H9 (cell line): ENCODE measurements at regions not wholly inside any gene's neighbourhood (a gene's known extent, or its start where the extent isn't known, plus 50 kb on each side); places are given as distances from the start of the nearest gene placed in this dataset.

Experiments
- DNase-seq: peaks from one replicate; pipeline ENCODE4 v3.0.0-alpha.2; 2017
- H2AFZ ChIP-seq: one replicate; pipeline ENCODE4 v1.6.1; 2013; ENCODE audit warnings: mild to moderate bottlenecking, low read length, control low read depth, moderate library complexity
- H2AK5ac ChIP-seq: 2 replicates; pipeline ENCODE4 v1.6.1; 2013; ENCODE audit warnings: low read length, control low read depth, mixed read lengths; ENCODE audit not compliant: insufficient read length
- H2BK120ac ChIP-seq: one replicate; pipeline ENCODE4 v1.6.1; 2013; ENCODE audit warnings: low read depth, mild to moderate bottlenecking, low read length, control low read depth, inconsistent platforms; ENCODE audit not compliant: poor library complexity, severe bottlenecking
- H2BK12ac ChIP-seq: 2 replicates; pipeline ENCODE4 v1.6.1; 2013; ENCODE audit warnings: low read length, control low read depth, mixed read lengths, low read depth; ENCODE audit not compliant: insufficient read length
- H2BK15ac ChIP-seq: 2 replicates; pipeline ENCODE4 v1.6.1; 2013; ENCODE audit warnings: low read depth, low read length, control low read depth
- H2BK20ac ChIP-seq: one replicate; pipeline ENCODE4 v1.6.1; 2013; ENCODE audit warnings: low read depth, mild to moderate bottlenecking, low read length, control low read depth, inconsistent platforms; ENCODE audit not compliant: poor library complexity, severe bottlenecking
- H2BK5ac ChIP-seq: 2 replicates; pipeline ENCODE4 v1.6.1; 2013; ENCODE audit warnings: low read length, control low read depth, mixed read lengths; ENCODE audit not compliant: insufficient read length
- H3K14ac ChIP-seq: 2 replicates; pipeline ENCODE4 v1.6.1; 2013; ENCODE audit warnings: low read length, control low read depth; ENCODE audit not compliant: insufficient read depth
- H3K18ac ChIP-seq: 2 replicates; pipeline ENCODE4 v1.6.1; 2013; ENCODE audit warnings: low read depth, mild to moderate bottlenecking, mixed read lengths, low read length, control low read depth; ENCODE audit not compliant: insufficient read length
- H3K23ac ChIP-seq: 2 replicates; pipeline ENCODE4 v1.6.1; 2013; ENCODE audit warnings: low read length, control low read depth, mixed read lengths, low read depth; ENCODE audit not compliant: insufficient read length
- H3K23me2 ChIP-seq: 2 replicates; pipeline ENCODE4 v1.6.1; 2013; ENCODE audit warnings: low read depth, mild to moderate bottlenecking, mixed read lengths, low read length, control low read depth; ENCODE audit not compliant: insufficient read length, poor library complexity, severe bottlenecking
- H3K27ac ChIP-seq: 2 replicates; pipeline ENCODE4 v1.5.1; 2013; ENCODE audit warnings: low read length, control low read depth, mixed read lengths, low read depth; ENCODE audit not compliant: insufficient read length
- H3K27me3 ChIP-seq: 2 replicates; pipeline ENCODE4 v1.6.1; 2013; ENCODE audit warnings: low read length, control low read depth, inconsistent platforms; ENCODE audit not compliant: insufficient read depth
- H3K4ac ChIP-seq: 2 replicates; pipeline ENCODE4 v1.6.1; 2013; ENCODE audit warnings: low read depth, mild to moderate bottlenecking, control low read depth, inconsistent platforms, low read length, moderate library complexity
- H3K4me1 ChIP-seq: 2 replicates; pipeline ENCODE4 v1.6.1; 2013; ENCODE audit warnings: low read length, control low read depth, inconsistent platforms; ENCODE audit not compliant: insufficient read depth
- H3K4me2 ChIP-seq: 2 replicates; pipeline ENCODE4 v1.6.1; 2013; ENCODE audit warnings: low read length, control low read depth, mixed read lengths; ENCODE audit not compliant: insufficient read length, insufficient read depth
- H3K56ac ChIP-seq: 2 replicates; pipeline ENCODE4 v1.6.1; 2013; ENCODE audit warnings: low read depth, mild to moderate bottlenecking, mixed read lengths, low read length, control low read depth; ENCODE audit not compliant: insufficient read length
- H3K79me1 ChIP-seq: 2 replicates; pipeline ENCODE4 v1.6.1; 2013; ENCODE audit warnings: low read depth, mild to moderate bottlenecking, moderate library complexity, low read length, control low read depth, inconsistent platforms; ENCODE audit not compliant: insufficient read depth, poor library complexity, severe bottlenecking
- H3K79me2 ChIP-seq: 2 replicates; pipeline ENCODE4 v1.6.1; 2013; ENCODE audit warnings: low read length, control low read depth, inconsistent platforms; ENCODE audit not compliant: insufficient read depth
- H3K9ac ChIP-seq: 2 replicates; pipeline ENCODE4 v1.6.1; 2013; ENCODE audit warnings: low read length, control low read depth, mixed read lengths; ENCODE audit not compliant: insufficient read length; ENCODE audit errors: extremely low read depth
- H3K9me3 ChIP-seq: one replicate; pipeline ENCODE4 v1.6.1; 2013; ENCODE audit warnings: low read depth, low read length, inconsistent platforms; ENCODE audit not compliant: control insufficient read depth
- H3T11ph ChIP-seq: one replicate; pipeline ENCODE4 v1.6.1; 2013; ENCODE audit warnings: mild to moderate bottlenecking, low read length, control low read depth, inconsistent platforms
- H4K20me1 ChIP-seq: one replicate; pipeline ENCODE4 v1.6.1; 2013; ENCODE audit not compliant: control insufficient read depth, insufficient read length, insufficient read depth
- H4K5ac ChIP-seq: 2 replicates; pipeline ENCODE4 v1.6.1; 2013; ENCODE audit warnings: low read depth, mild to moderate bottlenecking, mixed read lengths, low read length, control low read depth; ENCODE audit not compliant: insufficient read length
- H4K8ac ChIP-seq: replicated peaks from 2 replicates; pipeline ENCODE4 v1.6.1; 2013; ENCODE audit warnings: low read length, control low read depth, mixed read lengths, low read depth; ENCODE audit not compliant: insufficient read length
- H4K91ac ChIP-seq: 2 replicates; pipeline ENCODE4 v1.6.1; 2013; ENCODE audit warnings: low read depth, mild to moderate bottlenecking, moderate library complexity, mixed read lengths, low read length, control low read depth; ENCODE audit not compliant: insufficient read length
- H3K27ac Mint-ChIP-seq, 3 experiments: 2 replicates in 2 of 3; 3 replicates in 1 of 3; pipeline ENCODE4 v1.8.0; 2020 to 2021; ENCODE audit warnings: mixed read lengths in 3 of 3, mild to moderate bottlenecking in 1 of 3, moderate library complexity in 1 of 3
- H3K27me3 Mint-ChIP-seq: 2 replicates; pipeline ENCODE4 v1.8.0; 2021; ENCODE audit warnings: low read depth, mild to moderate bottlenecking, moderate library complexity, mixed read lengths
- H3K36me3 Mint-ChIP-seq, 3 experiments: 2 replicates in 2 of 3; 3 replicates in 1 of 3; pipeline ENCODE4 v1.8.0; 2020 to 2021; ENCODE audit warnings: low read depth in 3 of 3, mixed read lengths in 3 of 3; ENCODE audit not compliant: insufficient read depth in 1 of 3
- H3K4me1 Mint-ChIP-seq, 2 experiments: 2 replicates each; pipeline ENCODE4 v1.8.0; 2020; ENCODE audit warnings: mixed read lengths in 2 of 2
- H3K4me3 Mint-ChIP-seq, 2 experiments: 2 replicates in 1 of 2; 3 replicates in 1 of 2; pipeline ENCODE4 v1.8.0; 2020 to 2021; ENCODE audit warnings: mild to moderate bottlenecking in 2 of 2, mixed read lengths in 2 of 2, moderate library complexity in 1 of 2
- H3K9me3 Mint-ChIP-seq, 2 experiments: 2 replicates in 1 of 2; 3 replicates in 1 of 2; pipeline ENCODE4 v1.8.0; 2020; ENCODE audit warnings: mild to moderate bottlenecking in 2 of 2, mixed read lengths in 2 of 2, moderate library complexity in 1 of 2
- WGBS: extraction: QIAGEN DNeasy Blood & Tissue Kit; methylation state at CpG from one replicate; pipeline ENCODE4 v1.1.7; 2013; ENCODE audit warnings: missing lambda C conversion rate, low lambda C conversion rate, mixed read lengths; ENCODE audit not compliant: insufficient read length; ENCODE audit errors: extremely low coverage; 5-methylcytosine and 5-hydroxymethylcytosine counted together
- TF ChIP-seq, protein P1 (sequence below): fragments of 200-600 bp; sonication (generic); conservative IDR thresholded peaks from 3 replicates; pipeline ENCODE4 v1.8.0; 2021; ENCODE audit warnings: antibody characterized with exemption, mild to moderate bottlenecking

DNA sequence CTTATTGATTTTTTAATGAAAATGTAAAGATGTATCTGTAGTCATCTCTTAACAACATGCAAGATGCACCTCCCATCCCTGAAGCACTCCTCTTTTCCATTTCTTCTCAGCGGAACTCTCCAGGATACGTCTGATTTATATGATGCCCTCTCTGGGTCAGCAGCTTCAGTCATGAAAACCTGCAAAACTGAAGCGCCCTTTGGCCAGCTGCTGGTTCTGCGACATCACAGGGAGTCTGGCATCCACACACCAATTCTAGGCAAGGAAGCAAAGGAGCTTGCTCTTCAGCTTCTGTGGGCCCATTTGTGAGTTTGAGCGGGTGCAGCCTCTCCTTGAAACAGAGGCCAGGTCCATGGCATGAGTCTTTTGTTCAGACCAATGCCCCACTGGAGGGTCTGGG lies 1253.3 kb downstream of the TBC1D22A start:
- Histone ChIP-seq H2AK5ac (no peak overlapping the region), H3K79me1 (no peaks in the 10 kb centered on the region), H3K23ac (no peak overlapping the region), H3K79me2 (no peaks in the 10 kb centered on the region), H3K4me1 (no peaks in the 10 kb centered on the region), H3K4me2 (no peak overlapping the region), H2BK5ac (no peak overlapping the region), H3K9me3 (peaks cover 15% of the 10 kb centered on the region), H2AFZ (no peak overlapping the region), H4K5ac (no peak overlapping the region), H2BK120ac (no peak overlapping the region), H3K4ac (no peak overlapping the region), H3K9ac (no peak overlapping the region), H3K56ac (no peak overlapping the region), H3K27me3 (no peaks in the 10 kb centered on the region), H4K20me1 (no peaks in the 10 kb centered on the region), H3K23me2 (no peaks in the 10 kb centered on the region), H3T11ph (no peak overlapping the region), H3K14ac (no peak overlapping the region), H2BK20ac (no peak overlapping the region), H2BK12ac (no peak overlapping the region), H4K8ac (no peak overlapping the region), H4K91ac (no peak overlapping the region), H3K18ac (no peak overlapping the region), H3K27ac (no peak overlapping the region), H2BK15ac (no peak overlapping the region)
- H3K9me3 Mint-ChIP-seq = peaks cover 22 to 57% of the 10 kb centered on the region in 2 experiments
- DNase-seq = no peak
- no peaks in the 10 kb centered on the region for H3K4me1 Mint-ChIP-seq
- no peak overlapping the region for H3K27ac Mint-ChIP-seq
- no peak overlapping the region for H3K4me3 Mint-ChIP-seq
- no CpG with 5 or more reads among the region's 5 CpGs for WGBS
- peaks cover 18 to 26% (median 22%) of the 10 kb centered on the region in 3 experiments for H3K36me3 Mint-ChIP-seq
- TF ChIP-seq, protein P1, sequence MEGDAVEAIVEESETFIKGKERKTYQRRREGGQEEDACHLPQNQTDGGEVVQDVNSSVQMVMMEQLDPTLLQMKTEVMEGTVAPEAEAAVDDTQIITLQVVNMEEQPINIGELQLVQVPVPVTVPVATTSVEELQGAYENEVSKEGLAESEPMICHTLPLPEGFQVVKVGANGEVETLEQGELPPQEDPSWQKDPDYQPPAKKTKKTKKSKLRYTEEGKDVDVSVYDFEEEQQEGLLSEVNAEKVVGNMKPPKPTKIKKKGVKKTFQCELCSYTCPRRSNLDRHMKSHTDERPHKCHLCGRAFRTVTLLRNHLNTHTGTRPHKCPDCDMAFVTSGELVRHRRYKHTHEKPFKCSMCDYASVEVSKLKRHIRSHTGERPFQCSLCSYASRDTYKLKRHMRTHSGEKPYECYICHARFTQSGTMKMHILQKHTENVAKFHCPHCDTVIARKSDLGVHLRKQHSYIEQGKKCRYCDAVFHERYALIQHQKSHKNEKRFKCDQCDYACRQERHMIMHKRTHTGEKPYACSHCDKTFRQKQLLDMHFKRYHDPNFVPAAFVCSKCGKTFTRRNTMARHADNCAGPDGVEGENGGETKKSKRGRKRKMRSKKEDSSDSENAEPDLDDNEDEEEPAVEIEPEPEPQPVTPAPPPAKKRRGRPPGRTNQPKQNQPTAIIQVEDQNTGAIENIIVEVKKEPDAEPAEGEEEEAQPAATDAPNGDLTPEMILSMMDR = no peak
- H3K27me3 Mint-ChIP-seq = peaks cover 23% of the 10 kb centered on the region
